ENCODE measurements at regions not wholly inside any gene's neighbourhood (a gene's known extent, or its start where the extent isn't known, plus 50 kb on each side); places are given as distances from the start of the nearest gene placed in this dataset.

DNA sequence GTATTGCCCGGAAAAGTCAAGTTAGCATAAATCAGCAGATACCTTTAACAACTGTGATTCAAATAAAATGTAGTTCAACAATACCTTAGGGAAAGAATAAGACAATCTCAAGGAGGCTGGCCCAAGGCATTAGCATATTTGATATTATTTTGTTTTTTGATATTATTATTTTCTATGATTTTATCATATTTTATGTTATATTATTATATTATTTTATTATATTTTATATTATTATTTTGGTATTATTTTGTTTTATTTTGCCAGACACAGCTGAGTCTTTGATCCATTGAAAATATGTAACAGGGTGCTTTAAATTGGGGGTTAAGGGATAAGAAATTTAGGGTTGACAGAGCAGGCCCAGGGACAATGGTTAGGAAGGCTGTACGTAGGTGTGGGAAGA lies 607.9 kb upstream of the USP15 start:
- no peak for DNase-seq (ENCODE audit: low read depth in 3 of 3, low spot score in 2 of 3)

DNA sequence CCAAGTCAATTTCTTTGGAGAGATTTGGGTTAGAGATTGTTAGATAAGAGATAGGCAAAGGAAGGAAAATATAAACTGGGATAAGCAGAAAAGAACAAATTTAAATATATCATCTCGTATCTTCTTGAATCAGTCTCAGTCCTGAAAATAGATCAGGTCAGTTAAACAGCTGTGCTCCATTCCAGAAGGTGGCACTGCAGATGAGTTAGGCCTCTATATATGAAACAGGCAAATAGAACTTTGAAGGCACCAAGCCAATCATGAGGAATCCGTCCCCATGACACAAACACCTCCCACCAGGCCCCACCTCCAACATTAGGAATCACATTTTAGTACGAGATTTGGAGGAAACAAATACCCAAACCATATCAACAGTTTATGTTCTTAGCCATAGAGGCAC lies 605.5 kb upstream of the USP15 start:
- DNase-seq (ENCODE audit: low read depth in 3 of 3, low spot score in 2 of 3) = no peak

DNA sequence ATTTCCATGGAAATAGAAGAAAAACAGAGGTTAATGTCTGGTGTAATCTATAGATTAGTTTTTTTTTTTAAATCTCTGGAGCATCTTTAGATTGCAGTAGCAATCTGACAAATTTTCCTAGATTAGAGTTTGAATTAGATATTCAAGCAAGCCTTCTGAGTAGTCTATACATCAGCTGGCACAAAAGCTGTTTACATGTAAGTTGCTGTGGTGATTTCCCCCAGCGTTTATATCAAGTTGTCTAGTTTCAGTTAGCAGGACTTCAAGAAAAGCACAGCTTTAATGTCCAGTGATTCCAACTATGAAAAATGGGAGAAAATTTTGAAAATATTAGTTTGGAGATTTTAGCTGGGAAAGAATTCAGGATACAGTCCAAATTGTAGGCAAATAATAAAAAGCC lies 605.0 kb upstream of the USP15 start:
- DNase-seq (ENCODE audit: low read depth in 3 of 3, low spot score in 2 of 3) = no peak

DNA sequence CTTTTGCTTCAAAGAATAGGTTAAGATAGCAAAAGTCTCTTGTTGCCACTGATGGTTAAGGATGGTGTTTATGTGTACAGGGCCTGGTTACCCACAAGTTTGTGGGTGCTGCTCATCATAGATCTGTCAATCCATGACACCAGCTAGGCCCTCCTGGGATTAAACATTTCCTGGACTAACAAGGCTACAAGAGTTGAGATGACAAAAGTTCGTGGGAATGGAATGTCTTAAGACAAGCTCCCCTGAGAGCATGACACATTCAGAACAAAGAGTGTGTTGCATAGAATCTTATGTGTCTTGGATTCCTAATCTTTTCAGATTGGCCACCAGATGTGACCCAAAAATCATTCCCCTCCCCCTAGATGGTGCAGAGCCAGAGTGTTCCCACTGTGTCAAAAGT lies 592.5 kb upstream of the USP15 start:
- no peak for DNase-seq (ENCODE audit: low read depth in 3 of 3, low spot score in 2 of 3)

DNA sequence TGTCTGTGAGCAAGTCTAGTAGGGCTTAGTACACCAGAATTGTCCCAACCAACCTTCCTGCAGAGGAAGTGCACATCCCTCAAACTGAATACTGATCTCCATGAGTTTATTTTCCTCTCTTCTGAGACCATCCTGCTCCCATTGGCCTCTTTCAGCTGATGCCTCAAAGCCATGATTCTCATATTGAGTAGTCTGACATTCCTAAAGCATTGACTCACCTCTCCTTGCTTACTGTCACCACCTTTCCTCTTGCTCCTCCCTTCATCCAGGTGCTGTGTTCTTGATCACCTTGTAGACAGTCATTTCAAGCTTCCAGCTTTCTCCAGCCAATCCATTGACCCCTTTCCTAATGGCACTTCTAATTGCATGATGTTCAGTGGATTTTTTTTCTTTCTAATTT lies 583.7 kb upstream of the USP15 start:
- no peak for DNase-seq (ENCODE audit: low read depth in 3 of 3, low spot score in 2 of 3)

DNA sequence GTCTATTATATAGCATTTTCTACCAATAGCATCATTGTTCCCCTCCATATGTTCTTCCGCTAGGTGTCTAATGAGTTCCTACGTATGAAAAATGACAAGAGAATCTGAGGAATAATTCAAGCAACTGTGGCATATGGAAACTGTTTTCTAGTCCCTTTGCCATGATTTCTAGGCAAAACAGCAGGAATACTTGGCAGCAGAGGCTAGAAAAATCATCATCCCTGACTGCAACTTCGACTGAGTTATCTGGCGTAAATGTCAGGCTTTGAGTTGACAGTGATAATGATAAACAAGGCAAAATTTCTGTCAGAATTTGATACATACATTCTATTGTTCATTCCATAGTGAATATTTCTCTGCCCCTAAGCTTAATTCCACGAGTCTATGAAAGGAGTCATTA lies 572.8 kb upstream of the USP15 start:
- no peak for DNase-seq (ENCODE audit: low read depth in 3 of 3, low spot score in 2 of 3)

DNA sequence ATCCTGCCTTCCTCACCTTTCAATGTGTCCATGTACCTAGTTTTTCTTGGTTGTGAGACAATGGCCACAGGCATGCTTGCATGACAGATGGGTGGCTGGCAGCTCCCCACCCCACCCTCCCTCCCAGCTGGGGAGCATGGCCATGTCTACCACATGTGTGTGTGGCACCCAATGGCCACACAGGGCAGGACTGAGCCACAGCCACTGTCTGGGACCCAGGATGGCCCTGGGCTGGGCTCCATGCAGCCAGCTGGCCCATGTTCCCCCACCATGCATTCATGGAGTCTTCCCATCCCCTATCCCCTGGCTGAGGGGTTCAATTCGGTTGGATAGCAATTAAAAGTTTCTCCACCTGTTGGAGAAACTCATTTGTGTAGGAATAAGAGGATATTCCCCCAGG lies 566.0 kb upstream of the USP15 start:
- no peak for DNase-seq (ENCODE audit: low read depth in 3 of 3, low spot score in 2 of 3)

DNA sequence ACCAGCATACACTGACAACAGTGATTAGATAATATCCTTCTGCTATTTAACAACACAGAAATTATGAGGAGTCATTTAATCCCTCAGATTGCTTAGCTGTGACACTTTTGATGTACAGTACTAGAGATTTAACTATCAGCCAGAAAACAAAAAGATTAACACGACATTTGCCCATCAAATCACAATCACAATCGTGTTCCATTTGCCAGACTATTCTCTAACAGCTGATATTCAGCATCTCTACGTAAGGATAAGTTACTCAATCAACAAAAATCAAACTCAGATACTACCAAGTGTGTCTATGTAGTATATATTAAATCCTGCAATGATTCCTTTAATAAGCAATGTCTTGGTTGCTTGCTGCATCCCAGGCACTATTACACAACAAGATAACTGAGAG lies 558.7 kb upstream of the USP15 start:
- no peak for DNase-seq (ENCODE audit: low read depth in 3 of 3, low spot score in 2 of 3)

DNA sequence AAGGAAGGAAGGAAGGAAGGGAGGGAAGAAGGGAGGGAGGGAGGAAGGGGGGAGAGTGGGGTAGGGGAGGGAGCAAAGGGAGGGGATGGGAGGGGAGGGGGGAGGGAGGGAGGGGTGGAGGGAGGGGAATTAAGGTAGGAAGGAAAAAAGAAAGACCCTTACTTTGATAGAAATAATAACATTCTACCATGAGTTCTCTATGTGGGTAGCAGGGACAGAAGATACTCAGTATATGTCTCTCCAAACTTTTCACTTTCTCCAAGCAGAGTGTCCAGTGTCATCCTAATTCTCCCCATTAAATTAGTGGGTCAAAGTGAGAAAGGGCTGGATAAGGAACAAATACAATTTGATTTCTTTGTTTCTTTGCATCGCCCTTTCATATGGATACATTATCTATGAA lies 553.4 kb upstream of the USP15 start:
- DNase-seq (ENCODE audit: low read depth in 3 of 3, low spot score in 2 of 3) = no peak

DNA sequence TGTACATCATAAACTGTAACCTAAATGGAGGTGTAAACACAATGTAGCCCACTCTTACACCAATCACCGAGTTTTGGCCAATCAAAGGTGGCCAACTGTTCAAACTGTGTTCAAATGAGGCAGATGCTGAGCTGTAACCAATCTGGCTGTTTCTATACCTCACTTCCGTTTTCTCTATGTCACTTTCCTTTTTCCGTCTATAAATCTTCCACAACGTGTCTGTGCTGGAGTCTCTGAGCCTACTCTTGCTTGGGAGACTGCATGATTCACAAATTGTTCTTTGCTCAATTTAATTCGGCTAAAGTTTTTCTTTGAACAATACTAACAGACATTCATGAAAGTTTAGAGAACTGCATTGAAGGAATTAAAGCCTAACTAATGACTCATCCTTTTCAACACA lies 547.1 kb upstream of the USP15 start:
- no peak for DNase-seq (ENCODE audit: low read depth in 3 of 3, low spot score in 2 of 3)

DNA sequence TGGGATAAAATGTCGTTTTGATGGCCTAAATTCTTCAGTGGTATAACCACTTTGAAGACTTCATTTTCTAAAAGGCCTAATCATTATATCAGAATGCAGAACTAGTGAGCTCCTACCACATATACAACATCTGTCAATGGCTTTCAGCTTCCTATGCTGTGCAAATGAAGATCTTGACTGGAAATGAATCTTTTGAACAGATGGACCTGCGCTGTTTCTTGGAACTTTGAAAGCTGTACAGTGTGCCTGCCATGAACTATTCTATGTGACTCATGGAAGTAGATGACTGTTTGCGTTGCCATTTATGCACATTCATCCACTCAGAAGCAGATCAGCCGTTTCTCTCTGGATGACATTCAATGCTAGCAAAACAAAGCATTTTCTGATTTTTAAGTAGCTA lies 542.2 kb upstream of the USP15 start:
- no peak for DNase-seq (ENCODE audit: low read depth in 3 of 3, low spot score in 2 of 3)

DNA sequence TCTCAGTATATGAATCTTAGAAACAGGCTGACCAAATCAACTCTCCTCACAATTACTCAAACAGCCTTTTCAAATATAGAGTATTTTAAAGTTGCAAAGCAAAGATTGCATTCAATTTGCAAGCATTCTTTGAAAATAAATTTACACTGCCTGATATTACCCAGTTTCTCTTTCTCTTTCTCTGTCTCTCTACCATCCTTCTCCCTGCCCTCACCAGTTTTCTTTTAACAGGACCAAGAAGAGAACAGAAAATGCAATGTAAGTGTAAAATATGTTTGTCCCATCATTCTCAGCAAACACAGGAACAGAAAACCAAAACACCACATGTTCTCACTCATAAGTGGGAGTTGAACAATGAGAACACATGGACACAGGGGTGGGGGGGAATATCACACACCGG lies 520.3 kb upstream of the USP15 start:
- no peak for DNase-seq (ENCODE audit: low read depth in 3 of 3, low spot score in 2 of 3)

DNA sequence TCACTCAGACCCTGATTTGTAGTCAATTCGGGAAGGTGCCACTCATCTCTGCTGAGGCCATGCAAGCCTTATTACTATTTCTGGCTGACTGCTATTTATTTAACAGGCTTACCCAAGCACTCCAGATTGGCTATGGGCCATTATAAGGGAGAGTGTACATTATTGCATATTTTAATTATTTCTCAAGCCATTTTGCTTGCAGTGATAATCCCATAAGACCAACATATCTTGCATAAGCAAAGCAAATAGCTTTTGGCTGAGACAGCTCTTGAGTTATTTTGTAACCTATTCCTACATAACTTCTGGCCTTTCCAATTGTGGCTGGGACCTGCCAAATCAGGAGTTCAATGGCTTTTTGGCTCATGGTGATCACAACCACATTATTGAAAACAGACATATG lies 509.6 kb upstream of the USP15 start:
- no peak for DNase-seq (ENCODE audit: low read depth in 3 of 3, low spot score in 2 of 3)

DNA sequence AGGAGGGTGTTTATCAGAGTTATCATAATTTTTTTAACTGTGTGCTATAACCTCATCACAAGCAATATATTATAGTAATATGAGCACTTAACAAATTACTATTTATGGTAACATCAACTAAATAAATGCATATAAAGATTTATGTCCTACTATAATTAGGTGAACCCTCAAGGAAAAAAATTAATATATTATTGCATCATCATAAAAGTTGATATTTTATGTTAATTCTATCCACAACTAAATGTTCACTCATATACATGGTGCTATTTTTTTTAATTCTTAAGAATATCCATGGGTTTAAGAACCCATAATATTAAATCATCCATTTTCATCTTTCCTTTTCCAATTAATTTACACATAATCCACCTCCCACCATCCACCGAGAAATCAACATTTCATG lies 506.0 kb upstream of the USP15 start:
- no peak for DNase-seq (ENCODE audit: low read depth in 3 of 3, low spot score in 2 of 3)

DNA sequence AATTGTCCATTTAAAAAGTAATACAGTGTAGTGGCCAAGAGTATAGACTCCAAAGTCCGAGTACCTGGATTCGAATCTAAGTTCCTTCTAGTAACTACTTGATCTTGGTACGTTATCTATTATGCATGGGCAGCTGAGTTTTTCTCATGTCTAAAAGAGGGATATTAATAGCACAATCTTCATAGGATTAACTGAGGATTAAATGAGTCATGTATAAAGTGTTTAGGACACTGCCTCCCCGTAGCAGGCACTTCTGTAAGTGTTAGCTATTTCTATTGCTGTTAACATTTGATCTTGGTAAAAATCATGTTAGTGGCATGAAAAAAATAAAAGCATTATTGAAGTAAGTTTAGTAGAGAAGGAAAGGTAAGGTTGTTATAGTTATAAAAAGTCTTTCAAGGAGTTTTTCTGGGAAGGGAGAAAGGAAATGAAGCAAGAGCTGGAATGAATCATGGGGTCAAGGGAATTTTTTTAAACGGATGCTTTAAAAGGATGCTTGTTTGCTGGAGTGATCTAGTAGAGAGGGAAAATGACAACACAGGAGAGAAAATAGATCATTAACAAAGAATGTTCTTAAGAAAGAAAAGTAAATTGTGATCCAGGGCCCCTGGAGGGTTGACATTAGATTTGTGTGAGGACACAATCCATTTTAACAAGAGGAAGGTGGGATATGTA lies 502.2 kb upstream of the USP15 start:
- DNase-seq (ENCODE audit: low read depth in 3 of 3, low spot score in 2 of 3) = no peak

DNA sequence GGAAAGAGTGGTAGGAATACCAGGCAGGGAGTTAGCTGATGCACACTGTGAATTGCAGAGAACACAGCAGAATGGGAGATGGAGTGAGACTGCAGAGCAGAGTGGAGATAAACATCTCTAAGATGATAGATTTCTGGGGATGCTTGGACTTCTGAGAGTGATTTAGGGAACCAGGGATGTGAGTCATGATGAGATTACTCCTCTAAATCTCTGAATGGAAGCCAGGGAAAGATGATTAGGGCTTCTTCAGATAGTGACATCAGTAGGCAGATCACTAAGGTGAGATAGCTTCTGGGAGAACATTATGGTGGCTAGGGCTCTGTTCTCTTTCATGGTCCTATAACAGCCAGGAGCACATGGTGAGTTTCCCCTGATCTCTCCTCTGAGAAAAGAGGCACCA lies 501.5 kb upstream of the USP15 start:
- DNase-seq (ENCODE audit: low read depth in 3 of 3, low spot score in 2 of 3) = no peak

DNA sequence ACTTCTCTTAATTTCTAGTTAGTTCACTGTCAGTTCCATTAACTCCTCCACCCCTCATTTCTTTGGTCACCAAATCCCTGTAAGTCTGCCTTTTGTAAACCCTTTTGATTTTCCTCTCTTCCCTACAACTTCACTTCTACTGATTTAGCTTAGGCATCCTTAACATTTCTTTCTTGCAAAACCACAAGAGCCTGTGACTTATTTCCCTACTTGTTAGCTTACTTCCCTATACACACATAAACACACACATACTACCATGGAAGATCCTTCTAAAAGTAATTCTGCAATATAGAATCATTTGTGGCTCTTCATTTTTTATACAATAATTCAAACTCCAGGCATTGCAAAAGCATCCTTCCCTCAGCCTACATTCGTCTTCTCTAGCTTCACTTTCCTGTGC lies 494.3 kb upstream of the USP15 start:
- no peak for DNase-seq (ENCODE audit: low read depth in 3 of 3, low spot score in 2 of 3)

DNA sequence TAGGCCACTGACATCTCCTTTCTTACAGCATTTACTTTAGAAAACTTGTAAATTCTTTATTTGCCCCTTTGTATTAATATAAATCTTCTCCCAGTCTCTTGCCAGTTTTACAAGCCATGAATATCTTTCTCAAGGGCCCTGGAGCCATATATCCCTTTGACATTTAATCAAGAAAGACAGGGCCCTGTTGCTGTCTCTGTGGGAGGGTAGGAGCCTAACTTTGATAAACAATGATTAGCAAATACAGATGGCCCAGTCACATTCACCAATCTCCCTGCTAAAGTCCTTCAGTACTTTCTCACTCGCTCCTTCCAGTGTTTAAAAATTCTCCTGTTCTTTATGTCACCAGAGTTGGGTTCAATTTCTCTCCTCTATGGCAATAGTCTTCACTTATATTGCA lies 479.8 kb upstream of the USP15 start:
- no peak for DNase-seq (ENCODE audit: low read depth in 3 of 3, low spot score in 2 of 3)

DNA sequence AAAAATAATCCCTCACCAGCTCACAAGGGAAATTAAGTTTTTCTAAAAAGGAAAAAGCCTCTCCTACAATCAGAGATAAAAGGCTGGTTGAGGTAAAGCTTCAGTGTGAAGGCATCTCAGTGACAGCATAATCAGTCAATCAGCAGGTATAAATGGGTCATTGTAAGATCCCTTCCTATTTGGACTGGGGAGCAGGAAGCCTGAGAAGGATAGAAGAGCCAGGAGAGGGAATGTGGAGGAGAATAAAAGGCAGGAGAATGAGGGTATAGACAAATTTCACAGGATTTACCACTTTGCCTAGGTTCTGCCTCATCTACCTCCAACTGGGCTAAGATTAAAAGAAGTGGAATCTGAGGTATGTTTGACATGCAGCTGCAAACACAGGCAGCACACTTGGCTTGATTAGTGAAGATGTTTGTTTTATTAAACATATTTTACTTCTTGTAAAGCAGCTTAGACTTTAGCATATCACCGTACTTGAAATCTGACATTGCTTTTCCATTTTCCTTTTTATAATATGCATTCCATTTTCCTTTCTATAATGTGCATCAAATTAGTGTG lies 479.1 kb upstream of the USP15 start:
- no peak for DNase-seq (ENCODE audit: low read depth in 3 of 3, low spot score in 2 of 3)

DNA sequence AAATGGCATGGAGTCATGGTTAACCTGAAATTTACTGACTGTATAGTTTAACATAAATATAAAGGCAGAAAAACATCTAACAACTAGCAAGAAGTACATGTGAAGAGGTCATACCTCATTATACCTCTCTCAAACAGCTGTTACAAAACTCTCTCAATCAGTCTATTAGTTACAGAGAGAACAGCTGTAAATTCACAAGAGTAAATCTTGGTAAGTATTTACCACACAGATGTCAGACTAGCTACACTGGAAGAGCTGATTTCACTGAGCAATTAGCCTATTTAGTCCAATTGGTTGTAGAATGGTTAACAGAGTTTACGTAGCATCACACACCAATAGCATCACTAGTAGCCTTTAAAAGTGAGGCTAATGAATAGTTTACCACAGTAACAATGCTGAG lies 463.4 kb upstream of the USP15 start:
- DNase-seq (ENCODE audit: low read depth in 3 of 3, low spot score in 2 of 3) = no peak

DNA sequence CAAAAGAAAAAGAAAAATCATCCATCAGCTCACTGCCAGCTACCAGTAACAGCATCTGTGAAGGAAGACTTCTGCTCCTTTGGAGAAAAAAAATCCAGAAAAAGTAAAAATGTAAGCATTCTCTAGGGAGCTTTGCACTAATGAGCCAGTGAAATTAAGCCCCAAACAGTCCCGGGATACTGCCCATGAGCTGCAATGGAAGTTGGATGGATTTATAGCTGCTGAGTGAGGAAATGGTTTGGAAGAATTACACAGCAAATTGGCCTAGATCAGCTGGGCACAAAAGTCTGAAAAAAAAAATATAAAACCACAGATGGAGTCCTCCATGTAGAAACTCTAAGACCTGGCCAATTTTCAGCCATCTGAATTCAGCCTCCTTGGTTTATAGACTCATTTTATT lies 462.9 kb upstream of the USP15 start:
- no peak for DNase-seq (ENCODE audit: low read depth in 3 of 3, low spot score in 2 of 3)

DNA sequence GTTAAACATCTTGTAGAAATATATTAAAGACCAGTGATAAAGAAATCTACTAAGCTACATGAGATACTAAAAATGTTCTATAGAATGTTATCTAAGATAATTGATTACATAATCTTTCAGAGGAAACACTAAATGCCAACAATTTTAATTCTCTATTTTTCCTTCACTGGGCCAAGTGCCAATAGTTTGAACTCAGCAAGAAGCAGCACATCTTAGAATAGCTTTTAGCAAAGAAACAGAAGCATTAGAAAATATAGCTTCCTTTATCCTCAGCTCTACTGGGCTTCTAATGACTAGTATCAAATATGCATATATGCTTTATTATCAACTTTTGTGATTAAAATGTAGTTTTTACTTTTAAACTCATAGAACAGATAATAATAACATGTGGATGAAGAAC lies 461.4 kb upstream of the USP15 start:
- no peak for DNase-seq (ENCODE audit: low read depth in 3 of 3, low spot score in 2 of 3)

DNA sequence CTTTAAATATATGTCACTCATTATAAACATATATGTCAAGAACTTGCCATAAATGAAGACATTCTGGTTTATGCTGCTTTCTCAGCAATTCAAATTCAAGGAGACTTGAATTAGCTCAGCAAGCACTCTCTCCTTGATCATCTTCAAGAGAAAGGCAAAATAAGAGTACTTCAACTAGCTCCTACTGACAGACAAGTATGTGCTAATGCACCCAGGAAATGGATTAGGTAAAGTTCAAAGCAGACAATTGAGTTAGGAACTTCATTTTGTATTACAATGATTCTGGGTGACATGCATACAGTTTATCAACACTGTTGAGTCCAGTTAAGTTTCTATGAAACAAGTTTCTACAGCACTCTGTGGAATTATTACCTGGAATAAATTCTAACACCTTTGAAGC lies 455.9 kb upstream of the USP15 start:
- no peak for DNase-seq (ENCODE audit: low read depth in 3 of 3, low spot score in 2 of 3)

Measured in right renal cortex interstitium (tissue), 3 donors.